Endothelial cell (in vitro differentiated cells): ENCODE measurements at regions not wholly inside any gene's neighbourhood (a gene's known extent, or its start where the extent isn't known, plus 50 kb on each side); places are given as distances from the start of the nearest gene placed in this dataset.

Experiments used
- DNase-seq: peaks from one replicate; pipeline ENCODE4 v3.0.0; 2021; ENCODE audit warnings: low spot score
- H3K27ac Mint-ChIP-seq: one replicate; pipeline ENCODE4 v1.8.0; 2021; ENCODE audit warnings: mixed read lengths, inconsistent platforms; ENCODE audit not compliant: unreplicated experiment
- H3K27me3 Mint-ChIP-seq: one replicate; pipeline ENCODE4 v1.8.0; 2021; ENCODE audit warnings: mild to moderate bottlenecking, moderate library complexity, mixed read lengths, inconsistent platforms; ENCODE audit not compliant: unreplicated experiment
- H3K36me3 Mint-ChIP-seq: one replicate; pipeline ENCODE4 v1.8.0; 2021; ENCODE audit warnings: mild to moderate bottlenecking, low read depth, mixed read lengths, inconsistent platforms; ENCODE audit not compliant: unreplicated experiment
- H3K4me1 Mint-ChIP-seq: one replicate; pipeline ENCODE4 v1.8.0; 2021; ENCODE audit warnings: mild to moderate bottlenecking, mixed read lengths, inconsistent platforms; ENCODE audit not compliant: unreplicated experiment
- H3K4me3 Mint-ChIP-seq: one replicate; pipeline ENCODE4 v1.8.0; 2021; ENCODE audit warnings: mild to moderate bottlenecking, mixed read lengths, inconsistent platforms; ENCODE audit not compliant: unreplicated experiment
- H3K9me3 Mint-ChIP-seq: one replicate; pipeline ENCODE4 v1.8.0; 2021; ENCODE audit warnings: mixed read lengths, inconsistent platforms; ENCODE audit not compliant: unreplicated experiment
- CTCF ChIP-seq: fragments of 200-600 bp; sonication (generic); IDR thresholded peaks from one replicate; pipeline ENCODE4 v1.5.0; 2021; ENCODE audit warnings: antibody characterized with exemption; ENCODE audit not compliant: unreplicated experiment

- no peak overlapping the region for H3K4me3 Mint-ChIP-seq
- peaks cover 27% of the 10 kb centered on the region for H3K27me3 Mint-ChIP-seq
- H3K36me3 Mint-ChIP-seq: no peaks in the 10 kb centered on the region
- peaks cover 15% of the 10 kb centered on the region for H3K4me1 Mint-ChIP-seq
- H3K27ac Mint-ChIP-seq: no peak overlapping the region
- no peaks in the 10 kb centered on the region for H3K9me3 Mint-ChIP-seq
- no peak for DNase-seq
- TF ChIP-seq CTCF: no peak
Observed at GRCh38 chr16:86285938-86286921, 224.1 kb upstream of the FOXF1 start.

- no peaks in the 10 kb centered on the region for H3K9me3 Mint-ChIP-seq
- no peak overlapping the region for H3K27ac Mint-ChIP-seq
- H3K36me3 Mint-ChIP-seq: no peaks in the 10 kb centered on the region
- no peak for TF ChIP-seq CTCF
- peaks cover 15% of the 10 kb centered on the region for H3K4me1 Mint-ChIP-seq
- peaks cover 28% of the 10 kb centered on the region for H3K27me3 Mint-ChIP-seq
- DNase-seq: no peak
- H3K4me3 Mint-ChIP-seq: peak overlapping the region; percentile 83
Observed at GRCh38 chr16:86286991-86287663, 223.2 kb upstream of the FOXF1 start.

- TF ChIP-seq CTCF: no peak
- Mint-ChIP-seq H3K4me1 (peaks cover 15% of the 10 kb centered on the region), H3K27me3 (peaks cover 28% of the 10 kb centered on the region), H3K27ac (no peak overlapping the region), H3K9me3 (no peaks in the 10 kb centered on the region), H3K36me3 (no peaks in the 10 kb centered on the region), H3K4me3 (peak overlapping the region; percentile 83)
- no peak for DNase-seq
Observed at GRCh38 chr16:86287664-86288201, 222.6 kb upstream of the FOXF1 start.

GRCh38 chr16:86288716-86289294, 221.5 kb upstream of the FOXF1 start:
- H3K36me3 Mint-ChIP-seq: no peaks in the 10 kb centered on the region
- H3K4me1 Mint-ChIP-seq: peaks cover 15% of the 10 kb centered on the region
- H3K9me3 Mint-ChIP-seq: no peaks in the 10 kb centered on the region
- no peak for TF ChIP-seq CTCF
- no peak overlapping the region for H3K4me3 Mint-ChIP-seq
- no peak overlapping the region for H3K27ac Mint-ChIP-seq
- peaks cover 28% of the 10 kb centered on the region for H3K27me3 Mint-ChIP-seq
- DNase-seq: no peak
